C4-2B (cell line): ENCODE measurements at regions not wholly inside any gene's neighbourhood (a gene's known extent, or its start where the extent isn't known, plus 50 kb on each side); places are given as distances from the start of the nearest gene placed in this dataset.

Experiments
- H3K27ac ChIP-seq: fragments of 450-650 bp; 2 replicates; pipeline ENCODE4 v1.5.1; 2017
- CTCF ChIP-seq: fragments of 450-650 bp; conservative IDR thresholded peaks from 2 replicates; pipeline ENCODE4 v1.5.1; 2017; ENCODE audit warnings: mild to moderate bottlenecking
- ZFX ChIP-seq: fragments of 450-650 bp; IDR thresholded peaks from 2 replicates; pipeline ENCODE4 v1.6.1; 2017

- no peak overlapping the region for H3K27ac ChIP-seq
- TF ChIP-seq CTCF, result no peak
- TF ChIP-seq ZFX, result no peak
Measured at GRCh38 chr2:67214585-67215185, 182.4 kb upstream of the ETAA1 start.

GRCh38 chr2:67215214-67216055 lies 181.7 kb upstream of the ETAA1 start:
- no peak overlapping the region for H3K27ac ChIP-seq
- TF ChIP-seq ZFX (no peak), CTCF (peak; percentile 58)

GRCh38 chr2:67216103-67216502 lies 181.0 kb upstream of the ETAA1 start:
- no peak for TF ChIP-seq ZFX
- no peak for TF ChIP-seq CTCF
- no peak overlapping the region for H3K27ac ChIP-seq

GRCh38 chr2:67216881-67217280 lies 180.3 kb upstream of the ETAA1 start:
- no peak overlapping the region for H3K27ac ChIP-seq

GRCh38 chr2:67217398-67217797 lies 179.7 kb upstream of the ETAA1 start:
- H3K27ac ChIP-seq, result no peak overlapping the region
- TF ChIP-seq ZFX (no peak), CTCF (no peak)

More at GRCh38 chr2:67216881-67217280, 180.3 kb upstream of the ETAA1 start:
- TF ChIP-seq CTCF, result no peak
- no peak for TF ChIP-seq ZFX

- TF ChIP-seq ZFX (no peak), CTCF (no peak)
- H3K27ac ChIP-seq, result no peak overlapping the region
Measured at GRCh38 chr2:67218056-67218455, 179.1 kb upstream of the ETAA1 start.

- TF ChIP-seq ZFX, result no peak
- TF ChIP-seq CTCF, result no peak
- H3K27ac ChIP-seq, result no peak overlapping the region
Measured at GRCh38 chr2:67219651-67220050, 177.5 kb upstream of the ETAA1 start.
